ENCODE measurements at regions not wholly inside any gene's neighbourhood (a gene's known extent, or its start where the extent isn't known, plus 50 kb on each side); places are given as distances from the start of the nearest gene placed in this dataset.

DNA sequence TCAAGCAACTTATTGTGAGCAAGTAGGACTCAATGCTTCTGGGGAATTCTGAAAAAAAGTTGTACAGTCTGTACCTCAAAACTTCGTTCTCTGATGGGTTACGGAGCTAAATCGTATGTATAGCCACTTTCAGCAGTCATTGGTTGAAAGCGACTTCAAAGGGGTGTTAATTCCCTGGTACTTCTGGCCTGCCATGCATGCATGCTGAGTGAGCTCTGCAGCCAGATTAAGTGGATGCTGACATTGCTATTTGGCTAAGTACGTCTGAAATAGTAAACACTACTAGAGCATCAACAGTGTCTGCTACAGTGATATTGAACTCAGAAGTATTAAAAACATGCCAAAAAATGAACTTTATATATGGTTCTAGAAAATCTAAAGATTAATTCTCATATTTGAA is 1183.1 kb upstream of the PCDH20 start:
- Histone ChIP-seq H3K27ac (ENCODE audit: insufficient read depth, low read depth, low read length) (no peak overlapping the region), H3K36me3 (ENCODE audit: control insufficient read depth in 2 of 2, extremely low read depth in 1 of 2, insufficient read depth in 2 of 2, low read length in 2 of 2) (no peaks in the 10 kb centered on the region), H3K9me1 (replicated peaks; ENCODE audit: control insufficient read depth, extremely low read depth, insufficient read depth, low read length) (no peaks in the 10 kb centered on the region), H3K79me2 (ENCODE audit: control insufficient read depth, insufficient read depth, low read length) (no peaks in the 10 kb centered on the region), H3K9ac (replicated peaks; ENCODE audit: extremely low read depth, insufficient read depth, low read length) (no peak overlapping the region), H3K4me1 (ENCODE audit: control insufficient read depth, extremely low read depth, insufficient read depth, low read length) (no peaks in the 10 kb centered on the region), H3K4me3 (replicated peaks in 1 of 3; ENCODE audit: insufficient read depth in 1 of 3, low read depth in 1 of 3, low read length in 3 of 3) (no peak overlapping the region), H2AFZ (ENCODE audit: low read depth, low read length) (no peak overlapping the region), H3K9me3 (replicated peaks; ENCODE audit: control insufficient read depth, insufficient read depth, low read length) (no peaks in the 10 kb centered on the region), H3K27me3 (ENCODE audit: control insufficient read depth in 2 of 2, insufficient read depth in 2 of 2, low read length in 2 of 2) (no peaks in the 10 kb centered on the region), H3K4me2 (ENCODE audit: insufficient read depth, low read length) (no peak overlapping the region), H4K20me1 (replicated peaks; ENCODE audit: control insufficient read depth, extremely low read depth, insufficient read depth, low read length) (no peaks in the 10 kb centered on the region)
- dilution Hi-C loops (cut with MboI; ENCODE audit: extremely low pct_ligation_motif_present, low sequenced_read_pairs) = no loop called here
- TF ChIP-seq POLR2AphosphoS5 (IDR thresholded peaks at IDR 0.05; ENCODE audit: insufficient read depth, low read depth, low read length) (no peak), JUN (IDR thresholded peaks at IDR 0.05; ENCODE audit: borderline replicate concordance, insufficient read depth, insufficient read length, low read depth) (no peak), MYC (IDR thresholded peaks at IDR 0.05; ENCODE audit: low read depth, low read length) (no peak), EZH2 (IDR thresholded peaks at IDR 0.05; ENCODE audit: borderline replicate concordance, low read depth, low read length, severe bottlenecking) (no peak), FOS (IDR thresholded peaks at IDR 0.05; ENCODE audit: borderline replicate concordance, insufficient read depth, low read length) (no peak), GATA2 (IDR thresholded peaks at IDR 0.05; ENCODE audit: insufficient read depth, insufficient read length, low read depth, low read length) (no peak), POLR2A (IDR thresholded peaks at IDR 0.05; ENCODE audit: low read depth, low read length) (no peak)
- TF ChIP-seq, protein P1, sequence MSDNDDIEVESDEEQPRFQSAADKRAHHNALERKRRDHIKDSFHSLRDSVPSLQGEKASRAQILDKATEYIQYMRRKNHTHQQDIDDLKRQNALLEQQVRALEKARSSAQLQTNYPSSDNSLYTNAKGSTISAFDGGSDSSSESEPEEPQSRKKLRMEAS (IDR thresholded peaks at IDR 0.05; ENCODE audit: insufficient read depth, insufficient read length) = no peak
- TF ChIP-seq, protein P2, sequence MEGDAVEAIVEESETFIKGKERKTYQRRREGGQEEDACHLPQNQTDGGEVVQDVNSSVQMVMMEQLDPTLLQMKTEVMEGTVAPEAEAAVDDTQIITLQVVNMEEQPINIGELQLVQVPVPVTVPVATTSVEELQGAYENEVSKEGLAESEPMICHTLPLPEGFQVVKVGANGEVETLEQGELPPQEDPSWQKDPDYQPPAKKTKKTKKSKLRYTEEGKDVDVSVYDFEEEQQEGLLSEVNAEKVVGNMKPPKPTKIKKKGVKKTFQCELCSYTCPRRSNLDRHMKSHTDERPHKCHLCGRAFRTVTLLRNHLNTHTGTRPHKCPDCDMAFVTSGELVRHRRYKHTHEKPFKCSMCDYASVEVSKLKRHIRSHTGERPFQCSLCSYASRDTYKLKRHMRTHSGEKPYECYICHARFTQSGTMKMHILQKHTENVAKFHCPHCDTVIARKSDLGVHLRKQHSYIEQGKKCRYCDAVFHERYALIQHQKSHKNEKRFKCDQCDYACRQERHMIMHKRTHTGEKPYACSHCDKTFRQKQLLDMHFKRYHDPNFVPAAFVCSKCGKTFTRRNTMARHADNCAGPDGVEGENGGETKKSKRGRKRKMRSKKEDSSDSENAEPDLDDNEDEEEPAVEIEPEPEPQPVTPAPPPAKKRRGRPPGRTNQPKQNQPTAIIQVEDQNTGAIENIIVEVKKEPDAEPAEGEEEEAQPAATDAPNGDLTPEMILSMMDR (IDR thresholded peaks at IDR 0.05; ENCODE audit: extremely low read depth in 1 of 2, insufficient read depth in 1 of 2, low read depth in 1 of 2, low read length in 2 of 2) = no peak
- FAIRE-seq (no peak), DNase-seq (ENCODE audit: low read depth, low spot score) (no peak)
- BruUV-seq (replicated peaks) = no TSS peak
- intact Hi-C loops (cut with micrococcal nuclease) = no loop called here
- CTCF ChIA-PET = no interaction called here
- POLR2A ChIA-PET = no interaction called here

Measured in endothelial cell of umbilical vein (primary cell).